ENCODE measurements at regions not wholly inside any gene's neighbourhood (a gene's known extent, or its start where the extent isn't known, plus 50 kb on each side); places are given as distances from the start of the nearest gene placed in this dataset.
"Not testable (repeated sequence)": the region's sequence is repeated elsewhere in the genome, so short reads cannot be mapped to it uniquely, and the experiment has no call there.

DNA sequence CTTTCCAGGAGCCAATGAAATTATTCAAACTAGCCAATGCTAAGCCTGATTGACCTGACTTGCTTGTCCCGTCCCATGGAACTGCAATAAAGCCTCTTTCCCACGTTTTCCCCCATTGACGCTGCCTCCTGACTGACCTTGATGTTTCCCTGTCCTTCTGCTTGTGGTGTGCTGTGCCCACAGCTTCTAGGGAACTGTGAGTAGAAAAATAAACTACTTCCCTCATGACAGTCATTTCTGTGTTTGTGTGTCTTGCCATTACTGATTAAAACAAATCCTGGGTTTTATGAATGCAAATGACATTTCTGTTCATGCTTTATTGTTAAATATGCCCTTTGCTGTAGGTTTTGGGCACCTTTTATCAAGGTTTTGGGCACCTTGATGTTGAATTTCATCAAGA lies 91.3 kb upstream of the ABI1 start:
- Mint-ChIP-seq H3K9me3 (peaks cover 9% of the 10 kb centered on the region), H3K27me3 (no peaks in the 10 kb centered on the region), H3K36me3 (ENCODE audit: low read depth) (no peaks in the 10 kb centered on the region), H3K4me1 (no peaks in the 10 kb centered on the region), H3K4me3 (no peak overlapping the region), H3K27ac (no peak overlapping the region)
- ATAC-seq = no peak
- DNase-seq = no peak

- no peaks in the 10 kb centered on the region for H3K27me3 Mint-ChIP-seq
- peaks cover 9% of the 10 kb centered on the region for H3K9me3 Mint-ChIP-seq
- no peak overlapping the region for H3K4me3 Mint-ChIP-seq
- H3K36me3 Mint-ChIP-seq (ENCODE audit: low read depth) = no peaks in the 10 kb centered on the region
- ATAC-seq = no peak
- no peak for DNase-seq
- H3K4me1 Mint-ChIP-seq = no peaks in the 10 kb centered on the region
- no peak overlapping the region for H3K27ac Mint-ChIP-seq
These were observed 90.9 kb upstream of the ABI1 start for GRCh38 chr10:26951650-26952049.

DNA sequence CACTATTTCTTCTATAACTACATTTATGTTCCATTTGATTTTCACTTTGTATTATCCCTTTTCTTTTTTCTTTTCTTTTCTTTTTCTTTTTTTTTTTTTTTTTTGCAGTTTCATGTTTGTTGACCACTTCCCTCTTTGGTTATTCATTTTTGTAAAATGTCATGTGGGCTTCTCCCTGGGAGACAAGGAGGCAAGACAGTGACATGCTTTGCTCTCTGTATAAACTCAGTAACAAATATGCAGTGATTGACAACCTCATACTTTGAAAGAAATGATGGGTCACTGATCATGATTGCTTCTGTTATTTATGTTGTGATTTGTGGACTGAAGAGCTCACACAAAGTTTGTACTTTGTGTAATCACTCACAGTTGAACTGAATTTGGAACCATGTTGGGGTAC lies 90.2 kb upstream of the ABI1 start:
- DNase-seq (no peak), ATAC-seq (no peak)
- no peak overlapping the region for H3K27ac Mint-ChIP-seq
- H3K27me3 Mint-ChIP-seq = no peaks in the 10 kb centered on the region
- H3K4me1 Mint-ChIP-seq = no peaks in the 10 kb centered on the region
- no peak overlapping the region for H3K4me3 Mint-ChIP-seq
- peaks cover 9% of the 10 kb centered on the region for H3K9me3 Mint-ChIP-seq
- H3K36me3 Mint-ChIP-seq (ENCODE audit: low read depth) = no peaks in the 10 kb centered on the region

- Mint-ChIP-seq H3K27me3 (peaks cover 2% of the 10 kb centered on the region), H3K4me3 (no peak overlapping the region), H3K9me3 (peaks cover 9% of the 10 kb centered on the region), H3K27ac (no peak overlapping the region), H3K36me3 (ENCODE audit: low read depth) (no peaks in the 10 kb centered on the region), H3K4me1 (peaks cover 1% of the 10 kb centered on the region)
- no peak for ATAC-seq
- no peak for DNase-seq
These were observed 85.5 kb upstream of the ABI1 start for GRCh38 chr10:26946102-26946811.

GRCh38 chr10:26944261-26944882 lies 83.6 kb upstream of the ABI1 start:
- Mint-ChIP-seq H3K27me3 (peaks cover 2% of the 10 kb centered on the region), H3K4me1 (peaks cover 1% of the 10 kb centered on the region), H3K36me3 (ENCODE audit: low read depth) (no peaks in the 10 kb centered on the region), H3K4me3 (no peak overlapping the region), H3K27ac (no peak overlapping the region), H3K9me3 (no peaks in the 10 kb centered on the region)
- ATAC-seq = no peak
- no peak for DNase-seq

GRCh38 chr10:26939962-26940354 lies 79.2 kb upstream of the ABI1 start:
- H3K27me3 Mint-ChIP-seq = no peaks in the 10 kb centered on the region
- DNase-seq (no peak), ATAC-seq (no peak)
- H3K4me1 Mint-ChIP-seq = peaks cover 1% of the 10 kb centered on the region
- no peaks in the 10 kb centered on the region for H3K9me3 Mint-ChIP-seq
- no peak overlapping the region for H3K4me3 Mint-ChIP-seq
- H3K27ac Mint-ChIP-seq = no peak overlapping the region
- H3K36me3 Mint-ChIP-seq (ENCODE audit: low read depth) = no peaks in the 10 kb centered on the region

DNA sequence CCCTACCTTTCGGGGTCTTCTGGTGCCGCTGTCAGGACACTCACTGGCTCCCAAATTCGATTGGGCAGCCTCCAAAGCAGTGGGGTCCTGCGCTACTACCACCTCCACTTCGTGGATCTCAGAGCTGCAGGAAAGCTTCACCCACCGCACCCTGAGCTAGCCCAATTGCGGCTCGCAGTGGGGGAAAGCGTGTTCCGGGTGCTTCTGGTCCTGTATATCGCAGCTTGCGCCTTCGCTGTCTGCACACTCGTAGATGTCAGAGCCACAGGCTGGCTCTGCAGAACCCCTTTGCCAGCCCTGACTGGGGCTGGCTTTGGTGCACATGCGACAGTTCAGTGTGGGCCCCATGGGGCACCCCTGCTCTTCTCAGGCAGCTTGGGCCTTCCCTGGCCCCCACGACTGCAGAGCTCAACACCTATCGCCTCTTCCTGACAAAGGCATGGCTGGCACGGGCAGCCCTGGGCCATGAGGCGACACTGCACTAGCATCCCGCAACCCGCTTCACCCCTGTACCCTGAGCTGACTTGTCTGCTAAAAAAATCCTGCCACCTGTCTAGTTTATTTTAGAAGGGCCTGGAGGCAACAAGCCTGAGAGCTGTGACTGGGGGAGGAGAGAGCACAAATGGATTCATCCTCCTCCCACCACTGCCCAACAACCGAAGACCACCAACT lies 78.7 kb upstream of the ABI1 start:
- Mint-ChIP-seq H3K27ac (no peak overlapping the region), H3K9me3 (no peaks in the 10 kb centered on the region), H3K27me3 (no peaks in the 10 kb centered on the region), H3K4me1 (peaks cover under 1% of the 10 kb centered on the region), H3K4me3 (no peak overlapping the region), H3K36me3 (ENCODE audit: low read depth) (no peaks in the 10 kb centered on the region)
- DNase-seq (no peak), ATAC-seq (no peak)

DNA sequence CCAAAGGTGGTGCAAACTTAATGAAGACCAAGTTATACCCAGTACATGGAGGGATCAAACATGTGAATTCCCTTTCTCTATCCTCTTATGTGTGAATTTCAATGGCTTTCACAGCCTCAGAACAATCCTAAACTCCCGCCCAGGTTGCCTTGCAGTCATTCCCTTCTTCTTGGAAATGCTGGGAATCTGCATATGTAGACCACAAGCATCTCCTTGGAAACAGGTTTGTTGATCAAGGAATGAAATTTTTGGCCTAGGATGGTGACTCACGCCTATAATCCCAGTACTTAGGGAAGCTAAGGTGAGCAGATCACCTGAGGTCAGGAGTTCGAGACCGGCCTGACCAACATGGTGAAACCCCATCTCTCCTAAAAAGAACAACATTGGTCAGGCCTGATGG lies 77.8 kb upstream of the ABI1 start:
- Mint-ChIP-seq H3K9me3 (no peaks in the 10 kb centered on the region), H3K4me3 (no peak overlapping the region), H3K36me3 (ENCODE audit: low read depth) (no peaks in the 10 kb centered on the region), H3K27ac (no peak overlapping the region), H3K27me3 (no peaks in the 10 kb centered on the region), H3K4me1 (no peaks in the 10 kb centered on the region)
- DNase-seq (no peak), ATAC-seq (no peak)

DNA sequence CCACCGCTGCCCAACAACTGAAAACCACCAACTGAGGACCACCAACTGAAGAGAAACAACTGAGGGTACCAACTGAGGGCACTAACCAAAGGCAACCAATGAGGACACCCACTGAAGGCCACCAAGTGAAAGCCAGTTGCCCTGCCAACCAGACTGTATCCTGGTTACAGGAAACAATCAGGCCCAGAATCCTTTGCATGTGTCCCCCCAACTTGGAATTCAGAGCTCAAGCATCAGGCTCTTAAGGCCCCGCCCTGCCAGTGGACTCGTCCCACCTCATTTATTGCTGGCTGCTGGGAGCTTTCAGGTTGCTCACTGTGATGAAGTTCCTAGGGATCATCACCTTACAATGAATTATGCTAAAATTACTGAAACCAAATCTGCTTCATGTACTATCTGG lies 76.6 kb upstream of the ABI1 start:
- H3K36me3 Mint-ChIP-seq (ENCODE audit: low read depth) = no peaks in the 10 kb centered on the region

DNA sequence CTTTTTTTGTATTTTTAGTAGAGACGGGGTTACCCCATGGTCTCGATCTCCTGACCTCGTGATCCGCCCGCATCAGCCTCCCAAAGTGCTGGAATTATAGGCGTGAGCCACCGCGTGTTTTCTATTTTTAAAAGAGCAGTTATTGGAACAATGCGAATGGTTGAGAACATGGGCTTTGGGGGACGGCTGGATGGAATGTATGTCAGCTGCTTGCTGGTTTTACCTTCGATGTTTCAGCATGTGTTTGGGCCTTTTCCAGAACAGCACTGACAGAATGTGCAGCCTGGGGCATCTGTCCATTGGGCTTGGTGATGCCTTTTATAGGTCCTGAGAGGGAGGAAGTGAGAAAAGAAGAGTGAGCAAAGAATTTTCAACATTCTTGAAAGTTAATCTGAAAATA lies 73.4 kb upstream of the ABI1 start:
- H3K9me3 Mint-ChIP-seq; DNase-seq; ATAC-seq; H3K27ac Mint-ChIP-seq; H3K4me1 Mint-ChIP-seq; H3K27me3 Mint-ChIP-seq; H3K4me3 Mint-ChIP-seq; H3K36me3 Mint-ChIP-seq (ENCODE audit: low read depth): not testable (repeated sequence)

More for the DNA sequence above, 76.6 kb upstream of the ABI1 start:
- ATAC-seq = no peak
- H3K4me3 Mint-ChIP-seq = no peak overlapping the region
- no peaks in the 10 kb centered on the region for H3K27me3 Mint-ChIP-seq
- no peaks in the 10 kb centered on the region for H3K9me3 Mint-ChIP-seq
- H3K4me1 Mint-ChIP-seq = no peaks in the 10 kb centered on the region
- H3K27ac Mint-ChIP-seq = no peak overlapping the region
- DNase-seq = no peak

DNA sequence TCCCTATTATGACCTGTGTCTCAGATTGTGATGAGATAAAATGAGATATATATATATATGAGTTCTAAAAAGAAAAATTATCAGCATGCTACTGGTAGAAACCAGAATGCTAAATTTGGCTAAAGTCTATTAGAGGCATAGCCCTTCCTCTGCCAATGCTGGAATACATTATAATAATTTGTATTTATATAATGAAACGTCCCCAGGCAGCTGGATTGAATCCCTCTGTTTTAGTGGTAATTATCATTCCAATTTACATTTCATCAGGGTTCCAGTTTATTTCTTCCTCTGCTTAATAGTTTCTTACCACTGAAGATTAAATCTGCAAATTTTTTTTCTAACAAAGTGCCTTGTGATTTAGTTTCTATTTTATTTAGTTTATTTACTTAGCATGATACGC lies 71.8 kb upstream of the ABI1 start:
- Mint-ChIP-seq H3K9me3 (no peaks in the 10 kb centered on the region), H3K27ac (no peak overlapping the region), H3K4me3 (no peak overlapping the region), H3K4me1 (peaks cover 7% of the 10 kb centered on the region), H3K36me3 (ENCODE audit: low read depth) (no peaks in the 10 kb centered on the region), H3K27me3 (peaks cover 4% of the 10 kb centered on the region)
- ATAC-seq = no peak
- DNase-seq = no peak

- Mint-ChIP-seq H3K36me3 (ENCODE audit: low read depth) (no peaks in the 10 kb centered on the region), H3K4me1 (peaks cover 7% of the 10 kb centered on the region), H3K27me3 (peaks cover 4% of the 10 kb centered on the region), H3K27ac (no peak overlapping the region), H3K4me3 (no peak overlapping the region), H3K9me3 (no peaks in the 10 kb centered on the region)
- DNase-seq = peak; percentile 44
- ATAC-seq = peak; percentile 65
These were observed 70.5 kb upstream of the ABI1 start for GRCh38 chr10:26931223-26931622.

- DNase-seq; H3K4me1 Mint-ChIP-seq; H3K36me3 Mint-ChIP-seq (ENCODE audit: low read depth); H3K27ac Mint-ChIP-seq; H3K9me3 Mint-ChIP-seq; H3K4me3 Mint-ChIP-seq; H3K27me3 Mint-ChIP-seq; ATAC-seq: not testable (repeated sequence)
These were observed 62.1 kb upstream of the ABI1 start for GRCh38 chr10:26922824-26923223.

- H3K27me3 Mint-ChIP-seq; H3K4me1 Mint-ChIP-seq; H3K36me3 Mint-ChIP-seq (ENCODE audit: low read depth); H3K9me3 Mint-ChIP-seq; DNase-seq; H3K27ac Mint-ChIP-seq; ATAC-seq; H3K4me3 Mint-ChIP-seq: not testable (repeated sequence)
These were observed 58.5 kb upstream of the ABI1 start for GRCh38 chr10:26919156-26919860.

GRCh38 chr10:26914898-26915297 lies 54.1 kb upstream of the ABI1 start:
- no peak for DNase-seq
- no peaks in the 10 kb centered on the region for H3K9me3 Mint-ChIP-seq
- no peak overlapping the region for H3K27ac Mint-ChIP-seq
- H3K4me1 Mint-ChIP-seq = no peaks in the 10 kb centered on the region
- ATAC-seq = no peak
- H3K4me3 Mint-ChIP-seq = no peak overlapping the region
- H3K27me3 Mint-ChIP-seq = peaks cover 2% of the 10 kb centered on the region
- no peaks in the 10 kb centered on the region for H3K36me3 Mint-ChIP-seq (ENCODE audit: low read depth)
